BJ (cell line): ENCODE measurements at regions not wholly inside any gene's neighbourhood (a gene's known extent, or its start where the extent isn't known, plus 50 kb on each side); places are given as distances from the start of the nearest gene placed in this dataset.

Source experiments
- CTCF ChIA-PET: fragments of 350-600 bp; formaldehyde crosslinking; extraction: SDS; loops from one replicate; lab custom pipeline; 2021; ENCODE audit warnings: antibody characterized with exemption, inconsistent platforms; lab: Yijun Ruan, JAX
- POLR2A ChIA-PET: fragments of 300-600 bp; sonication (Branson Sonifier 250); formaldehyde crosslinking; extraction: SDS; loops from one replicate; lab custom pipeline; 2021; ENCODE audit warnings: antibody characterized with exemption; lab: Charles Lee
- DNase-seq: peaks from one replicate; pipeline ENCODE4 v3.0.0-alpha.2; 2011; ENCODE audit warnings: low read depth
- H3K27me3 ChIP-seq: 2 replicates; pipeline ENCODE4 v1.6.0; 2011; ENCODE audit warnings: low read length; ENCODE audit not compliant: control insufficient read depth, insufficient read depth
- H3K36me3 ChIP-seq: 2 replicates; pipeline ENCODE4 v1.5.1; 2011; ENCODE audit warnings: low read length; ENCODE audit not compliant: control insufficient read depth, insufficient read depth
- H3K4me3 ChIP-seq: 2 replicates; pipeline ENCODE4 v1.5.1; 2011; ENCODE audit warnings: low read depth, mild to moderate bottlenecking, control low read depth, low read length
- CTCF ChIP-seq: IDR thresholded peaks from 2 replicates; pipeline ENCODE4 v1.5.1; 2011; ENCODE audit warnings: low read depth, mild to moderate bottlenecking, control low read depth, inconsistent platforms, low read length, moderate library complexity; ENCODE audit not compliant: insufficient read depth

GRCh38 chr15:25067725-25068309, 113.0 kb downstream of the SNRPN start:
- peaks cover 38% of the 10 kb centered on the region for H3K36me3 ChIP-seq
- CTCF ChIA-PET = interaction anchor here (0.8 kb wide), 1 partner anchor 9 kb away, joined by 3 read pairs; no protein-coding TSS in a partner anchor
- DNase-seq = no peak
- no peaks in the 10 kb centered on the region for H3K27me3 ChIP-seq
- POLR2A ChIA-PET = no interaction called here
- H3K4me3 ChIP-seq = no peak overlapping the region
- TF ChIP-seq CTCF = no peak

GRCh38 chr15:25068696-25069095, 113.9 kb downstream of the SNRPN start:
- no peak for DNase-seq
- POLR2A ChIA-PET = no interaction called here
- CTCF ChIA-PET = no interaction called here
- peaks cover 41% of the 10 kb centered on the region for H3K36me3 ChIP-seq
- no peak for TF ChIP-seq CTCF
- H3K27me3 ChIP-seq = no peaks in the 10 kb centered on the region
- H3K4me3 ChIP-seq = no peak overlapping the region

GRCh38 chr15:25070353-25070963, 115.7 kb downstream of the SNRPN start:
- H3K27me3 ChIP-seq = no peaks in the 10 kb centered on the region
- CTCF ChIA-PET = no interaction called here
- POLR2A ChIA-PET = no interaction called here
- peaks cover 39% of the 10 kb centered on the region for H3K36me3 ChIP-seq
- DNase-seq = no peak
- TF ChIP-seq CTCF = no peak
- H3K4me3 ChIP-seq = no peak overlapping the region

GRCh38 chr15:25072857-25073476, 118.2 kb downstream of the SNRPN start:
- CTCF ChIA-PET = no interaction called here
- no peak for DNase-seq
- no peaks in the 10 kb centered on the region for H3K27me3 ChIP-seq
- no peak overlapping the region for H3K4me3 ChIP-seq
- TF ChIP-seq CTCF = no peak
- POLR2A ChIA-PET = no interaction called here
- H3K36me3 ChIP-seq = peaks cover 35% of the 10 kb centered on the region

GRCh38 chr15:25087137-25087536, 132.3 kb downstream of the SNRPN start:
- POLR2A ChIA-PET = no interaction called here
- CTCF ChIA-PET = no interaction called here

More at GRCh38 chr15:25087137-25087536, 132.3 kb downstream of the SNRPN start:
- H3K4me3 ChIP-seq = no peak overlapping the region
- no peak for TF ChIP-seq CTCF
- peaks cover 16% of the 10 kb centered on the region for H3K36me3 ChIP-seq
- no peak for DNase-seq
- H3K27me3 ChIP-seq = no peaks in the 10 kb centered on the region
